WERI-Rb-1 (cell line): ENCODE measurements at regions not wholly inside any gene's neighbourhood (a gene's known extent, or its start where the extent isn't known, plus 50 kb on each side); places are given as distances from the start of the nearest gene placed in this dataset.
"Not testable (repeated sequence)": the region's sequence is repeated elsewhere in the genome, so short reads cannot be mapped to it uniquely, and the experiment has no call there.

ENCODE experiments used
- DNase-seq: peaks from one replicate; pipeline ENCODE4 v3.0.0-alpha.2; 2020
- H3K27ac ChIP-seq: fragments of 250-450 bp; sonication (Bioruptor Pico); 2 replicates; pipeline ENCODE4 v1.5.1; 2020; ENCODE audit warnings: mild to moderate bottlenecking, moderate library complexity
- H3K27me3 ChIP-seq: fragments of 250-450 bp; sonication (Bioruptor Pico); 2 replicates; pipeline ENCODE4 v1.5.1; 2021; ENCODE audit warnings: mild to moderate bottlenecking, low read depth, moderate library complexity; ENCODE audit not compliant: insufficient read depth, severe bottlenecking
- H3K36me3 ChIP-seq: fragments of 250-450 bp; sonication (Bioruptor Pico); 2 replicates; pipeline ENCODE4 v1.5.1; 2020; ENCODE audit warnings: mild to moderate bottlenecking, moderate library complexity
- H3K4me3 ChIP-seq: 2 replicates; pipeline ENCODE4 v1.5.1; 2011; ENCODE audit warnings: low read depth, mild to moderate bottlenecking, control low read depth, low read length
- H3K9me3 ChIP-seq: fragments of 250-450 bp; sonication (Bioruptor Pico); 2 replicates; pipeline ENCODE4 v1.5.1; 2021; ENCODE audit warnings: mild to moderate bottlenecking, moderate library complexity; ENCODE audit not compliant: severe bottlenecking
- TF ChIP-seq, protein P1 (sequence below): IDR thresholded peaks from 2 replicates; pipeline ENCODE4 v1.5.1; 2011; ENCODE audit warnings: low read depth, mild to moderate bottlenecking, control low read depth, inconsistent platforms, low read length

- no peaks in the 10 kb centered on the region for H3K9me3 ChIP-seq
- TF ChIP-seq, protein P1, sequence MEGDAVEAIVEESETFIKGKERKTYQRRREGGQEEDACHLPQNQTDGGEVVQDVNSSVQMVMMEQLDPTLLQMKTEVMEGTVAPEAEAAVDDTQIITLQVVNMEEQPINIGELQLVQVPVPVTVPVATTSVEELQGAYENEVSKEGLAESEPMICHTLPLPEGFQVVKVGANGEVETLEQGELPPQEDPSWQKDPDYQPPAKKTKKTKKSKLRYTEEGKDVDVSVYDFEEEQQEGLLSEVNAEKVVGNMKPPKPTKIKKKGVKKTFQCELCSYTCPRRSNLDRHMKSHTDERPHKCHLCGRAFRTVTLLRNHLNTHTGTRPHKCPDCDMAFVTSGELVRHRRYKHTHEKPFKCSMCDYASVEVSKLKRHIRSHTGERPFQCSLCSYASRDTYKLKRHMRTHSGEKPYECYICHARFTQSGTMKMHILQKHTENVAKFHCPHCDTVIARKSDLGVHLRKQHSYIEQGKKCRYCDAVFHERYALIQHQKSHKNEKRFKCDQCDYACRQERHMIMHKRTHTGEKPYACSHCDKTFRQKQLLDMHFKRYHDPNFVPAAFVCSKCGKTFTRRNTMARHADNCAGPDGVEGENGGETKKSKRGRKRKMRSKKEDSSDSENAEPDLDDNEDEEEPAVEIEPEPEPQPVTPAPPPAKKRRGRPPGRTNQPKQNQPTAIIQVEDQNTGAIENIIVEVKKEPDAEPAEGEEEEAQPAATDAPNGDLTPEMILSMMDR = no peak
- no peaks in the 10 kb centered on the region for H3K36me3 ChIP-seq
- H3K27me3 ChIP-seq = no peaks in the 10 kb centered on the region
- no peak for DNase-seq
- H3K27ac ChIP-seq = no peak overlapping the region
- H3K4me3 ChIP-seq = no peak overlapping the region
Observed at GRCh38 chr1:118820864-118821263, 167.3 kb downstream of the TBX15 start.

- Histone ChIP-seq H3K27ac (no peak overlapping the region), H3K9me3 (no peaks in the 10 kb centered on the region), H3K36me3 (no peaks in the 10 kb centered on the region), H3K27me3 (no peaks in the 10 kb centered on the region), H3K4me3 (no peak overlapping the region)
- TF ChIP-seq, protein P1 = no peak
- DNase-seq = no peak
Observed at GRCh38 chr1:118815909-118816308, 172.2 kb downstream of the TBX15 start.

- Histone ChIP-seq H3K27me3 (no peaks in the 10 kb centered on the region), H3K27ac (no peak overlapping the region), H3K4me3 (no peak overlapping the region), H3K9me3 (no peaks in the 10 kb centered on the region), H3K36me3 (no peaks in the 10 kb centered on the region)
- no peak for DNase-seq
- TF ChIP-seq, protein P1 = no peak
Observed at GRCh38 chr1:118812555-118812954, 175.6 kb downstream of the TBX15 start.

DNA sequence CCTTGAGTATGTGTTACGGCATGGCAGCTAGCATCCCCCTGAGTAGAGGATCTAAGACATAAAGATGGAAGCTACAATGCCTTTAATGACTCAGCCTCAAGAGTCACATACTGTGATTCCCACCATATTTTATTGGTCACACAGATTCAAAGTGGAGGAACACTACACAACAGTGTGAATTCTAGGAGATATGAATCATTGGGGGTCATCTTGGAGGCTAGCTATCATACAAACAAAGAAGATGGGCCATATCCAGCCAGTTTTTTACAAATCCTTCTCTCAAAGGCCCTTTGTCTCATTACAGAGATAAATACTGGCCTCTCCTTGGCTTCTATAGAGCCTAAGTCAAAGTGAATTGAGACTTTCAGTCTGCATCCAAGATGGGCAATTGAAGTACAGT lies 177.0 kb downstream of the TBX15 start:
- no peaks in the 10 kb centered on the region for H3K9me3 ChIP-seq
- H3K4me3 ChIP-seq = no peak overlapping the region
- no peak for DNase-seq
- no peak overlapping the region for H3K27ac ChIP-seq
- TF ChIP-seq, protein P1 = no peak
- no peaks in the 10 kb centered on the region for H3K36me3 ChIP-seq
- no peaks in the 10 kb centered on the region for H3K27me3 ChIP-seq

GRCh38 chr1:118809586-118809985 lies 178.6 kb downstream of the TBX15 start:
- TF ChIP-seq, protein P1 = no peak
- DNase-seq = no peak

DNA sequence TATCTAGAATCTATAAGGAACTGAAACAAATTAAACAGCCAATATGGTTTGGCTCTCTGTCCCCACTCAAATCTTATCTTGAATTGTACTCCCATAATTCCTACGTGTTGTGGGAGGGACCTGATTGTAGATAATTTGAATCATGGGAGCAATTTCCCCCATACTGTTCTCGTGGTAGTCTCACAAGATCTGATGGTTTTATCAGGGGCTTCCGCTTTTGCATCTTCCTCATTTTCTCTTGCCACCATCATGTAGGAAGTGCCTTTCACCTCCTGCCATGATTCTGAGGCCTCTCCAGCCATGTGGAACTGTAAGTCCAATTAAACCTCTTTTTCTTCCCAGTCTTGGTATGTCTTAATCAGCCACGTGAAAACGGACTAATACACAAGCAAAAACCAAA lies 185.0 kb downstream of the TBX15 start:
- H3K27me3 ChIP-seq, H3K9me3 ChIP-seq, H3K4me3 ChIP-seq, DNase-seq, H3K36me3 ChIP-seq, H3K27ac ChIP-seq: not testable (repeated sequence)

More at GRCh38 chr1:118809586-118809985, 178.6 kb downstream of the TBX15 start:
- Histone ChIP-seq H3K27me3 (no peaks in the 10 kb centered on the region), H3K4me3 (no peak overlapping the region), H3K27ac (no peak overlapping the region), H3K9me3 (no peaks in the 10 kb centered on the region), H3K36me3 (no peaks in the 10 kb centered on the region)
